ENCODE measurements at regions not wholly inside any gene's neighbourhood (a gene's known extent, or its start where the extent isn't known, plus 50 kb on each side); places are given as distances from the start of the nearest gene placed in this dataset.

- DNase-seq (peak; percentile 8), ATAC-seq (no peak)
- TF ChIP-seq EZH2 (IDR thresholded peaks at IDR 0.05; ENCODE audit: low read length, unreplicated experiment) (no peak), CTCF (conservative IDR thresholded peaks at IDR 0.05; ENCODE audit: low read depth, low read length) (no peak)
- H4K20me1 ChIP-seq (ENCODE audit: low read length): no peaks in the 10 kb centered on the region
- H3K4me1 ChIP-seq (ENCODE audit: insufficient read depth, low read length): no peaks in the 10 kb centered on the region
- ChIA-PET POLR2A (ENCODE audit: unreplicated experiment) (no interaction called here), CTCF (no interaction called here)
- no peaks in the 10 kb centered on the region for H3K9me3 ChIP-seq (ENCODE audit: low read length)
- H3K9ac ChIP-seq (ENCODE audit: low read length): no peak overlapping the region
- H3K36me3 ChIP-seq (ENCODE audit: low read depth, low read length): no peaks in the 10 kb centered on the region
- peaks cover 10% of the 10 kb centered on the region for H3K27me3 ChIP-seq (ENCODE audit: low read length)
- no TSS peak for BruUV-seq (replicated peaks)
- intact Hi-C loops (cut with micrococcal nuclease): no loop called here
- H3K4me3 ChIP-seq (ENCODE audit: low read length): no peak overlapping the region
- H2AFZ ChIP-seq (ENCODE audit: low read length): no peak overlapping the region
- no peak overlapping the region for H3K4me2 ChIP-seq (ENCODE audit: low read length)
- no peaks in the 10 kb centered on the region for H3F3A ChIP-seq (ENCODE audit: low read length, unreplicated experiment)
- no peaks in the 10 kb centered on the region for H3K79me2 ChIP-seq (ENCODE audit: low read length)
- H3K9me2 ChIP-seq (replicated peaks; ENCODE audit: low read length): no peaks in the 10 kb centered on the region
- H3K27ac ChIP-seq (ENCODE audit: low read length): no peak overlapping the region
Observed at GRCh38 chr14:45359746-45360145, 106.7 kb upstream of the MIS18BP1 start.

- H4K20me1 ChIP-seq (ENCODE audit: low read length): no peaks in the 10 kb centered on the region
- no peak overlapping the region for H2AFZ ChIP-seq (ENCODE audit: low read length)
- intact Hi-C loops (cut with micrococcal nuclease): no loop called here
- peaks cover 10% of the 10 kb centered on the region for H3K27me3 ChIP-seq (ENCODE audit: low read length)
- no peaks in the 10 kb centered on the region for H3K4me1 ChIP-seq (ENCODE audit: insufficient read depth, low read length)
- CTCF ChIA-PET: no interaction called here
- H3K9me2 ChIP-seq (replicated peaks; ENCODE audit: low read length): no peaks in the 10 kb centered on the region
- no TSS peak for BruUV-seq (replicated peaks)
- no peak overlapping the region for H3K27ac ChIP-seq (ENCODE audit: low read length)
- H3K9ac ChIP-seq (ENCODE audit: low read length): no peak overlapping the region
- H3K79me2 ChIP-seq (ENCODE audit: low read length): no peaks in the 10 kb centered on the region
- no peak overlapping the region for H3K4me3 ChIP-seq (ENCODE audit: low read length)
- DNase-seq: no peak
- H3K4me2 ChIP-seq (ENCODE audit: low read length): no peak overlapping the region
- ATAC-seq: no peak
- POLR2A ChIA-PET (ENCODE audit: unreplicated experiment): no interaction called here
- H3K36me3 ChIP-seq (ENCODE audit: low read depth, low read length): no peaks in the 10 kb centered on the region
- 0 out of 2 replicates have a peak, but pooled peaks cover 5% of the 10 kb centered on the region for H3K9me3 ChIP-seq (ENCODE audit: low read length)
- TF ChIP-seq CTCF (conservative IDR thresholded peaks at IDR 0.05; ENCODE audit: low read depth, low read length) (no peak), EZH2 (IDR thresholded peaks at IDR 0.05; ENCODE audit: low read length, unreplicated experiment) (no peak), EZH2phosphoT487 (IDR thresholded peaks at IDR 0.05; ENCODE audit: borderline replicate concordance, low read length) (no peak)
- no peaks in the 10 kb centered on the region for H3F3A ChIP-seq (ENCODE audit: low read length, unreplicated experiment)
Observed at GRCh38 chr14:45332360-45332988, 79.5 kb upstream of the MIS18BP1 start.

- H3K9me2 ChIP-seq (replicated peaks; ENCODE audit: low read length): no peaks in the 10 kb centered on the region
- no peaks in the 10 kb centered on the region for H3K36me3 ChIP-seq (ENCODE audit: low read depth, low read length)
- no TSS peak for BruUV-seq (replicated peaks)
- ATAC-seq: no peak
- no peaks in the 10 kb centered on the region for H4K20me1 ChIP-seq (ENCODE audit: low read length)
- H3K79me2 ChIP-seq (ENCODE audit: low read length): no peaks in the 10 kb centered on the region
- no peaks in the 10 kb centered on the region for H3K4me1 ChIP-seq (ENCODE audit: insufficient read depth, low read length)
- no peaks in the 10 kb centered on the region for H3K9me3 ChIP-seq (ENCODE audit: low read length)
- ChIA-PET CTCF (interaction anchor here (0.6 kb wide), 1 partner anchor 17 kb away, joined by 9 read pairs; no protein-coding TSS in a partner anchor), POLR2A (ENCODE audit: unreplicated experiment) (no interaction called here)
- intact Hi-C loops (cut with micrococcal nuclease): no loop called here
- TF ChIP-seq EZH2phosphoT487 (IDR thresholded peaks at IDR 0.05; ENCODE audit: borderline replicate concordance, low read length): no peak
- no peak for TF ChIP-seq EZH2 (IDR thresholded peaks at IDR 0.05; ENCODE audit: low read length, unreplicated experiment)
- TF ChIP-seq CTCF (conservative IDR thresholded peaks at IDR 0.05; ENCODE audit: low read depth, low read length): no peak
- no peak overlapping the region for H3K27ac ChIP-seq (ENCODE audit: low read length)
- no peak for DNase-seq
- H3K4me3 ChIP-seq (ENCODE audit: low read length): no peak overlapping the region
- no peak overlapping the region for H3K9ac ChIP-seq (ENCODE audit: low read length)
- no peaks in the 10 kb centered on the region for H3F3A ChIP-seq (ENCODE audit: low read length, unreplicated experiment)
- no peak overlapping the region for H2AFZ ChIP-seq (ENCODE audit: low read length)
- H3K4me2 ChIP-seq (ENCODE audit: low read length): no peak overlapping the region
- H3K27me3 ChIP-seq (ENCODE audit: low read length): peaks cover 25% of the 10 kb centered on the region; the same call in 1 of the 2 replicates
Observed at GRCh38 chr14:45308745-45309397, 55.9 kb upstream of the MIS18BP1 start.
